Endothelial cell of umbilical vein (primary cell): ENCODE measurements at regions not wholly inside any gene's neighbourhood (a gene's known extent, or its start where the extent isn't known, plus 50 kb on each side); places are given as distances from the start of the nearest gene placed in this dataset.

Experiments used
- BruUV-seq: library from RNA; stranded (reverse); fragments of 400-500 nt; replicated peaks from 2 replicates; lab custom pipeline; 2021; lab: Mats Ljungman, UMichigan
- CTCF ChIA-PET: fragments of 300-600, 350-600 bp; sonication (Branson Sonifier 250); formaldehyde crosslinking; loops from one replicate; lab custom pipeline; 2021; ENCODE audit warnings: antibody characterized with exemption, inconsistent platforms; lab: Charles Lee
- POLR2A ChIA-PET: fragments of 300-600, 350-600 bp; sonication (Branson Sonifier 250); formaldehyde crosslinking; loops from one replicate; lab custom pipeline; 2021; ENCODE audit warnings: antibody characterized with exemption, inconsistent platforms; lab: Charles Lee
- DNase-seq: peaks from one replicate; pipeline ENCODE4 v3.0.0-alpha.2; 2011; ENCODE audit warnings: low read depth, low spot score
- FAIRE-seq: peaks from 2 replicates; lab custom pipeline; 2011; peaks lifted over from hg19 to GRCh38; lab: Jason Lieb, UNC
- H2AFZ ChIP-seq: 2 replicates; pipeline ENCODE4 v1.6.0; 2012; ENCODE audit warnings: low read depth, low read length, control low read depth, inconsistent platforms
- H3K27ac ChIP-seq: 2 replicates; pipeline ENCODE4 v1.5.1; 2011; ENCODE audit warnings: low read depth, mild to moderate bottlenecking, control low read depth, low read length, moderate library complexity; ENCODE audit not compliant: insufficient read depth
- H3K27me3 ChIP-seq, 2 experiments: 2 replicates each; pipeline versions ENCODE4 v1.6.0 to v1.6.1; 2011; ENCODE audit warnings: low read length in 2 of 2, mixed read lengths in 1 of 2; ENCODE audit not compliant: control insufficient read depth in 2 of 2, insufficient read depth in 2 of 2
- H3K36me3 ChIP-seq, 2 experiments: 2 replicates in 1 of 2; 3 replicates in 1 of 2; pipeline ENCODE4 v1.5.1; 2011; ENCODE audit warnings: low read length in 2 of 2, mild to moderate bottlenecking in 1 of 2, moderate library complexity in 1 of 2; ENCODE audit not compliant: control insufficient read depth in 2 of 2, insufficient read depth in 2 of 2; ENCODE audit errors: extremely low read depth in 1 of 2
- H3K4me1 ChIP-seq: 3 replicates; pipeline ENCODE4 v1.5.1; 2011; ENCODE audit warnings: mild to moderate bottlenecking, low read length; ENCODE audit not compliant: control insufficient read depth, insufficient read depth; ENCODE audit errors: extremely low read depth
- H3K4me2 ChIP-seq: 2 replicates; pipeline ENCODE4 v1.6.1; 2011; ENCODE audit warnings: low read length, control low read depth, mixed read lengths; ENCODE audit not compliant: insufficient read depth
- H3K4me3 ChIP-seq, 3 experiments: fragments of 200-600 bp in 1 of 3; sonication (generic), shearing (Covaris generic) in 1 of 3; replicated peaks in 1 of 3; 2 replicates each; pipeline ENCODE4 v1.5.1; 2011 to 2016; ENCODE audit warnings: control low read depth in 3 of 3, low read length in 3 of 3, mild to moderate bottlenecking in 2 of 3, inconsistent platforms in 1 of 3, low read depth in 1 of 3, moderate library complexity in 1 of 3; ENCODE audit not compliant: insufficient read depth in 1 of 3
- H3K79me2 ChIP-seq: 2 replicates; pipeline ENCODE4 v1.6.0; 2012; ENCODE audit warnings: low read length, inconsistent platforms; ENCODE audit not compliant: control insufficient read depth, insufficient read depth
- H3K9ac ChIP-seq: replicated peaks from 2 replicates; pipeline ENCODE3; 2011; ENCODE audit warnings: low read length, control low read depth; ENCODE audit not compliant: insufficient read depth; ENCODE audit errors: extremely low read depth
- H3K9me1 ChIP-seq: replicated peaks from 3 replicates; pipeline ENCODE4 v1.6.0; 2011; ENCODE audit warnings: mild to moderate bottlenecking, low read length; ENCODE audit not compliant: control insufficient read depth, insufficient read depth; ENCODE audit errors: extremely low read depth
- H3K9me3 ChIP-seq: replicated peaks from 2 replicates; pipeline ENCODE4 v1.5.1; 2012; ENCODE audit warnings: low read length, inconsistent platforms; ENCODE audit not compliant: control insufficient read depth, insufficient read depth
- H4K20me1 ChIP-seq: replicated peaks from 2 replicates; pipeline ENCODE3; 2011; ENCODE audit warnings: mild to moderate bottlenecking, low read length; ENCODE audit not compliant: control insufficient read depth, insufficient read depth; ENCODE audit errors: extremely low read depth
- CTCF ChIP-seq, 2 donors: IDR thresholded peaks; 1 replicate in 1 of 2; 2 replicates in 1 of 2; pipeline ENCODE4 v1.5.1; 2011; ENCODE audit warnings: low read length in 2 of 2, mild to moderate bottlenecking in 2 of 2, moderate library complexity in 2 of 2, control low read depth in 1 of 2, inconsistent platforms in 1 of 2, low read depth in 1 of 2; ENCODE audit not compliant: insufficient read depth in 1 of 2; ENCODE audit errors: extremely low read depth in 1 of 2
- EZH2 ChIP-seq: IDR thresholded peaks from 2 replicates; pipeline ENCODE4 v1.6.1; 2012; ENCODE audit warnings: borderline replicate concordance, low read depth, mild to moderate bottlenecking, moderate library complexity, low read length, inconsistent platforms; ENCODE audit not compliant: severe bottlenecking
- FOS ChIP-seq: IDR thresholded peaks from 2 replicates; pipeline ENCODE4 v1.6.1; 2011; ENCODE audit warnings: mild to moderate bottlenecking, low read length, moderate library complexity, borderline replicate concordance; ENCODE audit not compliant: insufficient read depth
- GATA2 ChIP-seq: IDR thresholded peaks from 2 replicates; pipeline ENCODE4 v1.7.0; 2011; ENCODE audit warnings: low read depth, mild to moderate bottlenecking, moderate library complexity, mixed read lengths, low read length; ENCODE audit not compliant: insufficient read length, insufficient read depth
- JUN ChIP-seq: IDR thresholded peaks from 2 replicates; pipeline ENCODE4 v1.6.1; 2011; ENCODE audit warnings: borderline replicate concordance, low read depth; ENCODE audit not compliant: insufficient read length, insufficient read depth
- MAX ChIP-seq: IDR thresholded peaks from 2 replicates; pipeline ENCODE4 v1.6.1; 2011; ENCODE audit not compliant: insufficient read depth, insufficient read length
- MYC ChIP-seq: IDR thresholded peaks from one replicate; pipeline ENCODE4 v1.6.1; 2011; ENCODE audit warnings: mild to moderate bottlenecking, low read depth, low read length
- POLR2A ChIP-seq: IDR thresholded peaks from 2 replicates; pipeline ENCODE4 v1.6.1; 2012; ENCODE audit warnings: low read depth, mild to moderate bottlenecking, control low read depth, low read length
- POLR2AphosphoS5 ChIP-seq: IDR thresholded peaks from 2 replicates; pipeline ENCODE4 v1.6.1; 2012; ENCODE audit warnings: low read depth, mild to moderate bottlenecking, control low read depth, low read length, moderate library complexity; ENCODE audit not compliant: insufficient read depth
- dilution Hi-C: fragments of 300-500 bp; cut with MboI; formaldehyde crosslinking; loops from one replicate; pipeline ENCODE4 v1.15.0; 2019; ENCODE audit warnings: low sequenced_read_pairs; ENCODE audit not compliant: extremely low pct_ligation_motif_present
- intact Hi-C: fragments of 100-400 bp; cut with micrococcal nuclease; formaldehyde crosslinking; loops from one replicate; pipeline ENCODE4 v1.10.0; 2022

- Histone ChIP-seq H3K9me1 (no peaks in the 10 kb centered on the region), H3K4me2 (no peak overlapping the region), H3K27ac (no peak overlapping the region), H3K27me3 (no peaks in the 10 kb centered on the region), H3K79me2 (no peaks in the 10 kb centered on the region), H3K36me3 (no peaks in the 10 kb centered on the region), H4K20me1 (no peaks in the 10 kb centered on the region), H3K4me1 (no peaks in the 10 kb centered on the region), H3K9me3 (no peaks in the 10 kb centered on the region), H3K9ac (no peak overlapping the region), H3K4me3 (no peak overlapping the region), H2AFZ (no peak overlapping the region)
- dilution Hi-C loops = no loop called here
- CTCF ChIA-PET = no interaction called here
- intact Hi-C loops = no loop called here
- no TSS peak for BruUV-seq
- TF ChIP-seq JUN (no peak), CTCF (IDR thresholded peaks at IDR 0.05; ENCODE audit: extremely low read depth in 1 of 2, insufficient read depth in 1 of 2, low read depth in 1 of 2, low read length in 2 of 2) (no peak), POLR2AphosphoS5 (no peak), EZH2 (no peak), GATA2 (no peak), MAX (no peak), FOS (no peak), POLR2A (no peak), MYC (no peak)
- FAIRE-seq (no peak), DNase-seq (no peak)
- POLR2A ChIA-PET = no interaction called here
These were observed 266.9 kb downstream of the PTPRU start for GRCh38 chr1:29502911-29503840.
